ENCODE measurements at regions not wholly inside any gene's neighbourhood (a gene's known extent, or its start where the extent isn't known, plus 50 kb on each side); places are given as distances from the start of the nearest gene placed in this dataset.

GRCh38 chr9:28056006-28056405 is 482.7 kb upstream of the C9orf72 start:
- TF ChIP-seq CTCF (conservative IDR thresholded peaks at IDR 0.05; ENCODE audit: low read length) (no peak), EZH2phosphoT487 (IDR thresholded peaks at IDR 0.05; ENCODE audit: borderline replicate concordance) (no peak)

Data from Loucy (cell line).